ENCODE measurements at regions not wholly inside any gene's neighbourhood (a gene's known extent, or its start where the extent isn't known, plus 50 kb on each side); places are given as distances from the start of the nearest gene placed in this dataset.

GRCh38 chr15:61318301-61318700, 89.2 kb upstream of the RORA start:
- intact Hi-C loops (cut with DNase I) = no loop called here
- H3K27ac ChIP-seq = no peak overlapping the region
- no peak for DNase-seq
- no peak overlapping the region for H3K9ac ChIP-seq (ENCODE audit: low read depth in 2 of 2, low read length in 2 of 2)
- H3K4me3 ChIP-seq = no peak overlapping the region
- H3K4me1 ChIP-seq = no peaks in the 10 kb centered on the region
- no peak for TF ChIP-seq CTCF (IDR thresholded peaks at IDR 0.05)
- H3K27me3 ChIP-seq = no peaks in the 10 kb centered on the region
- H3K9me3 ChIP-seq = no peaks in the 10 kb centered on the region
- H3K36me3 ChIP-seq = no peaks in the 10 kb centered on the region

GRCh38 chr15:61315471-61315870, 86.4 kb upstream of the RORA start:
- no peak for DNase-seq
- no peak for TF ChIP-seq CTCF (IDR thresholded peaks at IDR 0.05)
- Histone ChIP-seq H3K4me3 (no peak overlapping the region), H3K27ac (no peak overlapping the region), H3K4me1 (no peaks in the 10 kb centered on the region), H3K36me3 (no peaks in the 10 kb centered on the region), H3K9me3 (no peaks in the 10 kb centered on the region), H3K27me3 (no peaks in the 10 kb centered on the region), H3K9ac (ENCODE audit: low read depth in 2 of 2, low read length in 2 of 2) (no peak overlapping the region)
- intact Hi-C loops (cut with DNase I) = no loop called here

- Histone ChIP-seq H3K4me3 (no peak overlapping the region), H3K9ac (ENCODE audit: low read depth in 2 of 2, low read length in 2 of 2) (no peak overlapping the region), H3K27me3 (no peaks in the 10 kb centered on the region), H3K4me1 (no peaks in the 10 kb centered on the region), H3K36me3 (no peaks in the 10 kb centered on the region), H3K27ac (no peak overlapping the region), H3K9me3 (no peaks in the 10 kb centered on the region)
- no peak for TF ChIP-seq CTCF (IDR thresholded peaks at IDR 0.05)
- no peak for DNase-seq
- intact Hi-C loops (cut with DNase I) = no loop called here
These were observed 85.3 kb upstream of the RORA start for GRCh38 chr15:61314427-61314826.

- Histone ChIP-seq H3K27me3 (no peaks in the 10 kb centered on the region), H3K27ac (no peak overlapping the region), H3K4me3 (no peak overlapping the region), H3K36me3 (no peaks in the 10 kb centered on the region), H3K9ac (ENCODE audit: low read depth in 2 of 2, low read length in 2 of 2) (no peak overlapping the region), H3K9me3 (no peaks in the 10 kb centered on the region), H3K4me1 (no peaks in the 10 kb centered on the region)
- DNase-seq = no peak
- intact Hi-C loops (cut with DNase I) = no loop called here
- TF ChIP-seq CTCF (IDR thresholded peaks at IDR 0.05) = no peak
These were observed 80.5 kb upstream of the RORA start for GRCh38 chr15:61309617-61310016.

GRCh38 chr15:61309031-61309511, 80.0 kb upstream of the RORA start:
- TF ChIP-seq CTCF (IDR thresholded peaks at IDR 0.05) = no peak
- Histone ChIP-seq H3K36me3 (no peaks in the 10 kb centered on the region), H3K27ac (no peak overlapping the region), H3K9me3 (no peaks in the 10 kb centered on the region), H3K4me1 (no peaks in the 10 kb centered on the region), H3K9ac (ENCODE audit: low read depth in 2 of 2, low read length in 2 of 2) (no peak overlapping the region), H3K27me3 (no peaks in the 10 kb centered on the region), H3K4me3 (no peak overlapping the region)
- no peak for DNase-seq
- intact Hi-C loops (cut with DNase I) = no loop called here

- no peak for DNase-seq
- no peaks in the 10 kb centered on the region for H3K4me1 ChIP-seq
- no peak for TF ChIP-seq CTCF (IDR thresholded peaks at IDR 0.05)
- no peaks in the 10 kb centered on the region for H3K27me3 ChIP-seq
- no peaks in the 10 kb centered on the region for H3K36me3 ChIP-seq
- no peaks in the 10 kb centered on the region for H3K9me3 ChIP-seq
- no peak overlapping the region for H3K4me3 ChIP-seq
- H3K27ac ChIP-seq = no peak overlapping the region
- H3K9ac ChIP-seq (ENCODE audit: low read depth in 2 of 2, low read length in 2 of 2) = no peak overlapping the region
- intact Hi-C loops (cut with DNase I) = no loop called here
These were observed 79.3 kb upstream of the RORA start for GRCh38 chr15:61308437-61308836.
